ENCODE measurements at regions not wholly inside any gene's neighbourhood (a gene's known extent, or its start where the extent isn't known, plus 50 kb on each side); places are given as distances from the start of the nearest gene placed in this dataset.
A peak's percentile ranks its signal among the peaks of the same experiment; 100 is the strongest.

DNA sequence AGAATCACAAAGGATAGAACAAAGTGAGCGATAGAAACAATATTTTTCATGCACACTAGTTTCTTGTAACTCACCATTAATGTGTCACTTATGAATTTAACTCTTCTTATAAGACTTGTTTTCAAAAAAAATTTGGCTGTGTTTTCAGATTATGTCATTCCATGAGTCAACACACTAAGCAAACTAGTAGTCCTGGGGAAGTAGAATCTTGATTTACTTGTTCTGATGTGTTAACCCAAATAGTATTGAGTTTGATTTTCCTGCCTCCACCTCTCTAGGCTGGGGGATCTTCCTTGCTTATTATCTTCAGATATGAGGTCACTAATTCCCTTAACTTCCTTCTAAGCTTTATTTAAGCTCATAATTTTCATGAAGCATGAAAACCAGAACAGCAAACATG, 151.0 kb upstream of the SEL1L start:
- ChIA-PET POLR2A (no interaction called here), CTCF (no interaction called here)
- TF ChIP-seq CTBP1 (IDR thresholded peaks at IDR 0.05; ENCODE audit: borderline replicate concordance) (no peak), L3MBTL2 (conservative IDR thresholded peaks at IDR 0.05) (no peak), NFRKB (IDR thresholded peaks at IDR 0.05) (no peak), FOXK2 (IDR thresholded peaks at IDR 0.05) (no peak), FOXM1 (IDR thresholded peaks at IDR 0.05; ENCODE audit: borderline replicate concordance) (no peak), FOXA1 (IDR thresholded peaks at IDR 0.05) (no peak), TARDBP (IDR thresholded peaks at IDR 0.05) (no peak), HDGF (IDR thresholded peaks at IDR 0.05; ENCODE audit: borderline replicate concordance) (no peak), ZNF384 (IDR thresholded peaks at IDR 0.05) (no peak), SUZ12 (IDR thresholded peaks at IDR 0.05) (no peak), SP1 (IDR thresholded peaks at IDR 0.05) (no peak), ARNT (IDR thresholded peaks at IDR 0.05) (no peak), LEF1 (IDR thresholded peaks at IDR 0.05; ENCODE audit: borderline replicate concordance) (no peak), BHLHE40 (IDR thresholded peaks at IDR 0.05; ENCODE audit: borderline replicate concordance) (no peak), ELF4 (IDR thresholded peaks at IDR 0.05) (no peak)
- TF ChIP-seq, protein P1, sequence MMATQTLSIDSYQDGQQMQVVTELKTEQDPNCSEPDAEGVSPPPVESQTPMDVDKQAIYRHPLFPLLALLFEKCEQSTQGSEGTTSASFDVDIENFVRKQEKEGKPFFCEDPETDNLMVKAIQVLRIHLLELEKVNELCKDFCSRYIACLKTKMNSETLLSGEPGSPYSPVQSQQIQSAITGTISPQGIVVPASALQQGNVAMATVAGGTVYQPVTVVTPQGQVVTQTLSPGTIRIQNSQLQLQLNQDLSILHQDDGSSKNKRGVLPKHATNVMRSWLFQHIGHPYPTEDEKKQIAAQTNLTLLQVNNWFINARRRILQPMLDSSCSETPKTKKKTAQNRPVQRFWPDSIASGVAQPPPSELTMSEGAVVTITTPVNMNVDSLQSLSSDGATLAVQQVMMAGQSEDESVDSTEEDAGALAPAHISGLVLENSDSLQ (IDR thresholded peaks at IDR 0.05), result no peak

DNA sequence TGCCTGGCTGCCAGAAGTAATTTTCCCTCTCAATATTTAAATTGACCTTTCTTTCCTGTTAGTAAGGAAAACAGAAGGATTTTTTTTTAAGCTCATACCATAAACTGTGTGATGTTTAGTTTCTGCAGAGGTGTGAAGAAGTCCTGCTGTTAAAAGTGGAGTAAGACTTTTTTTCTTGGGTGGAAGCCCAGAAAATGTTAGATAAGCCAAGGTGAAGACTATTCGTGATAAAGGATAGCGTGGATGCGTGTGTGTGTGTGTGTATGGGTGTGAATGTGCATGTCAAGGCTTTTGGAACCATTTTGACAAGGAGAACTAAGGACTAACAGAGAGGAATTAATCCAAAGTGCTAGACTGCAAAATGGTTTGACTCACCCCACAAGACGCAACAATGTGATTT, 152.9 kb upstream of the SEL1L start:
- TF ChIP-seq HDGF (IDR thresholded peaks at IDR 0.05; ENCODE audit: borderline replicate concordance), result no peak
- no peak for TF ChIP-seq L3MBTL2 (conservative IDR thresholded peaks at IDR 0.05)
- TF ChIP-seq LEF1 (IDR thresholded peaks at IDR 0.05; ENCODE audit: borderline replicate concordance), result no peak
- no peak for TF ChIP-seq FOXK2 (IDR thresholded peaks at IDR 0.05)
- no peak for TF ChIP-seq ELF4 (IDR thresholded peaks at IDR 0.05)
- TF ChIP-seq FOXM1 (IDR thresholded peaks at IDR 0.05; ENCODE audit: borderline replicate concordance), result no peak
- no peak for TF ChIP-seq ZNF384 (IDR thresholded peaks at IDR 0.05)
- TF ChIP-seq ARNT (IDR thresholded peaks at IDR 0.05), result no peak
- no peak for TF ChIP-seq SP1 (IDR thresholded peaks at IDR 0.05)
- TF ChIP-seq SUZ12 (IDR thresholded peaks at IDR 0.05), result no peak
- POLR2A ChIA-PET, result no interaction called here
- CTCF ChIA-PET, result no interaction called here
- DNase-seq (ENCODE audit: extremely low spot score), result no peak

More for the DNA sequence above, 151.0 kb upstream of the SEL1L start:
- no peak for DNase-seq (ENCODE audit: extremely low spot score)

DNA sequence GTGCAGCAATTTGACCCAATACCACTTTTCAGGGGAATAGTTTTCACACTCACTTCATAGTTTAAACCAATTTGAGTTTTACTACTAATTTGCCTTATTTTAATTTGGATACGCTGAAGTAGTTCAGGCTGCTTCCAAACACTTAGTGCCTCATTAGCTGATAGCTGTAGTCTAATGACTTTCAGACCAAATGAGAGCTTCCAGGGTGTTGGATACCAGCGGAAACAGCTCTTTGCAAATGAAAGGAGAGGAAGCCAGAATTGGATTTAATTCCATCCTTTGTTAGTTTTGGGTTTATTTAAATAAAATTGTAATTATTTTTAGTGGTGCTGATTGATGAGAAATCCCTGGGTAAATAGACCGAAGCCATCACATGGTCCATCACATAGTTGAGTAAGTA, 158.3 kb upstream of the SEL1L start:
- CTCF ChIA-PET, result no interaction called here
- POLR2A ChIA-PET, result no interaction called here

DNA sequence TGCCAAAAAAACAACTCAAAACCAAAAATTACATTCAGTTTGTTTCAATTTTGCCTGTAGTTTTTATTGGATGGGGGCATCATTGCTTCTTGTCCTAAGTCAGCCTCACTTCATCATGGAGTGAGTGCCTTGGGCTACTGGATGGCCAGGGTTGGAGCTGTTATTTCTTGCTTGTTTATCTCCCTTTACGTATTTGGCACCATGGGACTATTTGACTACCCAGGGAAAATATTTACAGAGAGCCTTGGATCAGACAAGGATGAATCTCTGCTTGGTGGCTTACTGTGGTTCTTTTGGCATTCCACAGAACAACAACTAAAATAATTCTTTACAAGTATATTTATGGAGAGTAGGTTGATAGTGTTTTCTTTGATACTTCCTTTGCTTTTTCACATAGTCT, 160.8 kb upstream of the SEL1L start:
- CTCF ChIA-PET, result no interaction called here
- no peak for DNase-seq (ENCODE audit: extremely low spot score)
- TF ChIP-seq, protein P1 (IDR thresholded peaks at IDR 0.05), result no peak
- no peak for TF ChIP-seq NFRKB (IDR thresholded peaks at IDR 0.05)
- no peak for TF ChIP-seq FOXA1 (IDR thresholded peaks at IDR 0.05)
- TF ChIP-seq CTBP1 (IDR thresholded peaks at IDR 0.05; ENCODE audit: borderline replicate concordance), result no peak
- no peak for TF ChIP-seq FOXM1 (IDR thresholded peaks at IDR 0.05; ENCODE audit: borderline replicate concordance)
- no peak for TF ChIP-seq ELF4 (IDR thresholded peaks at IDR 0.05)
- no peak for TF ChIP-seq TARDBP (IDR thresholded peaks at IDR 0.05)
- no peak for TF ChIP-seq ZNF384 (IDR thresholded peaks at IDR 0.05)
- no peak for TF ChIP-seq SP1 (IDR thresholded peaks at IDR 0.05)
- no peak for TF ChIP-seq LEF1 (IDR thresholded peaks at IDR 0.05; ENCODE audit: borderline replicate concordance)
- no peak for TF ChIP-seq SUZ12 (IDR thresholded peaks at IDR 0.05)
- no peak for TF ChIP-seq L3MBTL2 (conservative IDR thresholded peaks at IDR 0.05)
- no peak for TF ChIP-seq HDGF (IDR thresholded peaks at IDR 0.05; ENCODE audit: borderline replicate concordance)
- TF ChIP-seq ARNT (IDR thresholded peaks at IDR 0.05), result no peak
- TF ChIP-seq BHLHE40 (IDR thresholded peaks at IDR 0.05; ENCODE audit: borderline replicate concordance), result no peak
- no peak for TF ChIP-seq FOXK2 (IDR thresholded peaks at IDR 0.05)
- POLR2A ChIA-PET, result no interaction called here

More for the DNA sequence above, 158.3 kb upstream of the SEL1L start:
- DNase-seq (ENCODE audit: extremely low spot score), result no peak
- TF ChIP-seq NFRKB (IDR thresholded peaks at IDR 0.05), result no peak
- no peak for TF ChIP-seq BHLHE40 (IDR thresholded peaks at IDR 0.05; ENCODE audit: borderline replicate concordance)
- no peak for TF ChIP-seq SP1 (IDR thresholded peaks at IDR 0.05)
- TF ChIP-seq HDGF (IDR thresholded peaks at IDR 0.05; ENCODE audit: borderline replicate concordance), result no peak
- TF ChIP-seq ELF4 (IDR thresholded peaks at IDR 0.05), result no peak
- TF ChIP-seq LEF1 (IDR thresholded peaks at IDR 0.05; ENCODE audit: borderline replicate concordance), result no peak
- no peak for TF ChIP-seq ZNF384 (IDR thresholded peaks at IDR 0.05)
- TF ChIP-seq, protein P1 (IDR thresholded peaks at IDR 0.05), result no peak
- no peak for TF ChIP-seq FOXA1 (IDR thresholded peaks at IDR 0.05)
- no peak for TF ChIP-seq L3MBTL2 (conservative IDR thresholded peaks at IDR 0.05)

DNA sequence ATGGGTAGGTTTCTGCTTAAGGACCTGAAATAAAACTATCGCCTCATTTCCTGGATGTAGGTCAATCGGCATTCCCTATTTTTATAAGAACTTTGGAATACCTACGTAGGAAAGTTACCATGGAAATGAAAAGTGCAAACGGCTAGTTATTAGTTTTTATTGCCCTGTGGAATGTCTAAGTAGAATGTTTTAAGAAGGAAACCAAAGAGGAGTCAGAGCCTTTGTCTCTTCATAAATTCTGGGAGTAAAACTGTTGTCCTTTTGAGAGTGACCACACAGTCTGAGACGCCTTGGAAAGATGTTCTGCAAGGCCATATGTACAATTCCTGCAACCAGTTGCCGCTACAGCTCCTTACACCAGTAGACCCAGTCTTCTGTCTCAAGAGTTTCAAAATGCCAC, 176.0 kb upstream of the SEL1L start:
- TF ChIP-seq NFRKB (IDR thresholded peaks at IDR 0.05), result no peak
- TF ChIP-seq ZNF384 (IDR thresholded peaks at IDR 0.05), result no peak
- TF ChIP-seq L3MBTL2 (conservative IDR thresholded peaks at IDR 0.05), result no peak
- TF ChIP-seq HDGF (IDR thresholded peaks at IDR 0.05; ENCODE audit: borderline replicate concordance), result no peak
- TF ChIP-seq SP1 (IDR thresholded peaks at IDR 0.05), result no peak
- no peak for DNase-seq (ENCODE audit: extremely low spot score)
- ChIA-PET POLR2A (no interaction called here), CTCF (no interaction called here)

DNA sequence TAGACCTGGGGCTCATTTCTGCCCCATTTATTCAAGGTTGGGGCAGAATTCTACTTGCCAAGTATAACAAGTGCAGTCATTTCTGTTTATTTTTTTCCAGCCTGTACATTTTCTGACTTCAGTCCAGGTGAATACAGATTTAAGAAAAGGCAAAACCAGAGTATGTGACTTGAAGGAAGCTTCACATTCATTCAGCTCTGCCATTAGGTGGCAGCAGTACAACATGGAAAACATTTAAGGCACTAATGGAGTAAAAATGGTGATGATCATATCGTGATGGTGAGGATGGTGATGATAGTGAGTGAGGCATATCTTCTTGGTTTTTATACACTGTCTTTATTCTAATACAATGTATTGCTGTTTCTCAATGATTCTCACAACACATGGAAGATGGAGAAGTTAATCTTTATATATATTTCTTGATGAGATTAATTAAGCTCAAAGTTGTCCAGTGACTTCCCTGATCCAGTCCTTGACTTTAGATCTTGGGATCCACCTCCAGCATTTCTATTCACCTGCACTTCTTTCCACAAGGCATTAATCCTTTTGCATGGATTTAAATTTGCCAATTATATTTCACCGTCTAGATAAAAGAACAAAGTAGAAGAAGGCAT, 176.7 kb upstream of the SEL1L start:
- DNase-seq (ENCODE audit: extremely low spot score), result peak; percentile 21
- CTCF ChIA-PET, result interaction anchor here (0.7 kb wide), 1 partner anchor 1196 kb away, joined by 3 read pairs; no protein-coding TSS in a partner anchor
- no peak for TF ChIP-seq TARDBP (IDR thresholded peaks at IDR 0.05)
- TF ChIP-seq, protein P1 (IDR thresholded peaks at IDR 0.05), result no peak
- TF ChIP-seq SP1 (IDR thresholded peaks at IDR 0.05), result no peak
- TF ChIP-seq FOXM1 (IDR thresholded peaks at IDR 0.05; ENCODE audit: borderline replicate concordance), result no peak
- no peak for TF ChIP-seq FOXA1 (IDR thresholded peaks at IDR 0.05)
- TF ChIP-seq FOXK2 (IDR thresholded peaks at IDR 0.05), result no peak
- TF ChIP-seq NFRKB (IDR thresholded peaks at IDR 0.05), result no peak
- no peak for TF ChIP-seq ZNF384 (IDR thresholded peaks at IDR 0.05)
- no peak for TF ChIP-seq L3MBTL2 (conservative IDR thresholded peaks at IDR 0.05)
- no peak for TF ChIP-seq BHLHE40 (IDR thresholded peaks at IDR 0.05; ENCODE audit: borderline replicate concordance)
- no peak for TF ChIP-seq ARNT (IDR thresholded peaks at IDR 0.05)
- no peak for TF ChIP-seq CTBP1 (IDR thresholded peaks at IDR 0.05; ENCODE audit: borderline replicate concordance)
- TF ChIP-seq ELF4 (IDR thresholded peaks at IDR 0.05), result no peak
- TF ChIP-seq LEF1 (IDR thresholded peaks at IDR 0.05; ENCODE audit: borderline replicate concordance), result no peak
- no peak for TF ChIP-seq HDGF (IDR thresholded peaks at IDR 0.05; ENCODE audit: borderline replicate concordance)
- no peak for TF ChIP-seq SUZ12 (IDR thresholded peaks at IDR 0.05)
- POLR2A ChIA-PET, result no interaction called here
